H1 (cell line): ENCODE measurements at regions not wholly inside any gene's neighbourhood (a gene's known extent, or its start where the extent isn't known, plus 50 kb on each side); places are given as distances from the start of the nearest gene placed in this dataset.

Source experiments
- CTCF ChIA-PET: fragments of 300-600 bp; sonication (Branson Sonifier 250); formaldehyde crosslinking; loops from one replicate; lab custom pipeline; 2021; ENCODE audit not compliant: partially characterized antibody; lab: Charles Lee
- POLR2A ChIA-PET: fragments of 300-600 bp; sonication (Branson Sonifier 250); formaldehyde crosslinking; loops from one replicate; lab custom pipeline; 2021; ENCODE audit warnings: inconsistent platforms; ENCODE audit not compliant: partially characterized antibody; lab: Charles Lee
- DNase-seq, 2 experiments: peaks; one replicate each; pipeline versions ENCODE4 v3.0.0 to v3.0.0-alpha.2; 2010 to 2022; ENCODE audit warnings: low spot score in 2 of 2, low read depth in 1 of 2, mixed read lengths in 1 of 2
- FAIRE-seq: peaks from 2 replicates; lab custom pipeline; 2011; peaks lifted over from hg19 to GRCh38; lab: Jason Lieb, UNC
- H2AFZ ChIP-seq: 2 replicates; pipeline ENCODE4 v1.8.1; 2012; ENCODE audit warnings: low read length, inconsistent platforms
- H2AK5ac ChIP-seq: 2 replicates; pipeline ENCODE4 v1.6.1; 2013; ENCODE audit warnings: low read depth, low read length
- H2BK120ac ChIP-seq: replicated peaks from 2 replicates; pipeline ENCODE3; 2013; ENCODE audit warnings: low read depth, low read length, inconsistent platforms
- H2BK12ac ChIP-seq: 2 replicates; pipeline ENCODE4 v1.6.1; 2013; ENCODE audit warnings: low read depth, low read length
- H2BK15ac ChIP-seq: 2 replicates; pipeline ENCODE4 v1.6.1; 2013; ENCODE audit warnings: low read length
- H2BK20ac ChIP-seq: 2 replicates; pipeline ENCODE4 v1.6.1; 2013; ENCODE audit warnings: low read length
- H2BK5ac ChIP-seq: 2 replicates; pipeline ENCODE4 v1.6.1; 2013; ENCODE audit warnings: low read depth, low read length
- H3K14ac ChIP-seq: 2 replicates; pipeline ENCODE4 v1.6.1; 2013; ENCODE audit warnings: inconsistent platforms; ENCODE audit not compliant: insufficient read length
- H3K18ac ChIP-seq: 2 replicates; pipeline ENCODE4 v1.6.1; 2013; ENCODE audit warnings: low read length; ENCODE audit errors: extremely low read depth
- H3K23ac ChIP-seq: 2 replicates; pipeline ENCODE4 v1.6.1; 2013; ENCODE audit warnings: inconsistent platforms; ENCODE audit not compliant: insufficient read length
- H3K23me2 ChIP-seq: 2 replicates; pipeline ENCODE4 v1.6.1; 2013; ENCODE audit warnings: low read depth, low read length
- H3K27ac ChIP-seq: 2 replicates; pipeline ENCODE4 v1.6.1; 2011; ENCODE audit warnings: low read depth, low read length, inconsistent platforms
- H3K27me3 ChIP-seq, 4 experiments: replicated peaks in 1 of 4; 1 replicate in 1 of 4; 2 replicates in 3 of 4; pipeline versions ENCODE4 v1.6.1 to v1.8.1; 2011 to 2013; ENCODE audit warnings: low read length in 3 of 4, mild to moderate bottlenecking in 3 of 4, inconsistent platforms in 2 of 4, mixed read lengths in 2 of 4, moderate library complexity in 1 of 4; ENCODE audit not compliant: control insufficient read depth in 3 of 4, insufficient read depth in 3 of 4; ENCODE audit errors: extremely low read depth in 1 of 4
- H3K36me3 ChIP-seq, 4 experiments: 2 replicates each; pipeline versions ENCODE4 v1.6.1 to v1.8.1; 2011 to 2013; ENCODE audit warnings: mild to moderate bottlenecking in 4 of 4, low read length in 3 of 4, moderate library complexity in 2 of 4, control low read depth in 1 of 4, inconsistent platforms in 1 of 4; ENCODE audit not compliant: insufficient read depth in 4 of 4, control insufficient read depth in 2 of 4
- H3K4ac ChIP-seq: replicated peaks from 2 replicates; pipeline ENCODE3; 2013; ENCODE audit warnings: low read length, low read depth, mixed read lengths, inconsistent platforms; ENCODE audit not compliant: insufficient read length
- H3K4me1 ChIP-seq, 4 experiments: replicated peaks in 1 of 4; 1 replicate in 1 of 4; 2 replicates in 3 of 4; pipeline versions ENCODE4 v1.6.1 to v1.8.1; 2011 to 2013; ENCODE audit warnings: low read length in 3 of 4, inconsistent platforms in 2 of 4, mixed read lengths in 1 of 4; ENCODE audit not compliant: insufficient read depth in 4 of 4, control insufficient read depth in 3 of 4
- H3K4me2 ChIP-seq, 2 experiments: 2 replicates each; pipeline versions ENCODE4 v1.6.1 to v1.8.1; 2011 to 2013; ENCODE audit warnings: low read depth in 2 of 2, low read length in 2 of 2, control low read depth in 1 of 2, inconsistent platforms in 1 of 2, mild to moderate bottlenecking in 1 of 2; ENCODE audit not compliant: insufficient read depth in 1 of 2
- H3K4me3 ChIP-seq, 4 experiments: fragments of 200-600, 300-600 bp in 1 of 4; sonication (generic), shearing (Covaris generic), sonication (Bioruptor Twin) in 1 of 4; 2 replicates each; pipeline versions ENCODE4 v1.5.1 to v1.8.1; 2011 to 2016; ENCODE audit warnings: low read length in 4 of 4, low read depth in 3 of 4, control low read depth in 2 of 4, inconsistent platforms in 2 of 4, mild to moderate bottlenecking in 2 of 4, mixed read lengths in 1 of 4, moderate library complexity in 1 of 4; ENCODE audit not compliant: insufficient read depth in 2 of 4; ENCODE audit errors: extremely low read depth in 1 of 4
- H3K56ac ChIP-seq: replicated peaks from 2 replicates; pipeline ENCODE3; 2013; ENCODE audit warnings: low read depth, mild to moderate bottlenecking, mixed read lengths, low read length, inconsistent platforms; ENCODE audit not compliant: insufficient read length
- H3K79me1 ChIP-seq: 2 replicates; pipeline ENCODE4 v1.6.1; 2013; ENCODE audit warnings: low read depth, low read length, control low read depth
- H3K79me2 ChIP-seq, 2 experiments: 2 replicates each; pipeline versions ENCODE4 v1.6.1 to v1.8.1; 2012 to 2013; ENCODE audit warnings: low read length in 2 of 2, mild to moderate bottlenecking in 2 of 2, inconsistent platforms in 1 of 2; ENCODE audit not compliant: insufficient read depth in 2 of 2, control insufficient read depth in 1 of 2
- H3K9ac ChIP-seq, 4 experiments: replicated peaks in 1 of 4; 1 replicate in 1 of 4; 2 replicates in 3 of 4; pipeline versions ENCODE4 v1.6.1 to v1.8.1; 2011 to 2013; ENCODE audit warnings: low read depth in 3 of 4, low read length in 3 of 4, control low read depth in 2 of 4, mild to moderate bottlenecking in 2 of 4, moderate library complexity in 2 of 4, inconsistent platforms in 1 of 4; ENCODE audit errors: extremely low read depth in 1 of 4
- H3K9me3 ChIP-seq, 2 experiments: 2 replicates each; pipeline versions ENCODE4 v1.6.1 to v1.8.1; 2012 to 2013; ENCODE audit warnings: mild to moderate bottlenecking in 2 of 2, moderate library complexity in 2 of 2, control low read depth in 1 of 2, inconsistent platforms in 1 of 2, low read depth in 1 of 2, low read length in 1 of 2, mixed read lengths in 1 of 2; ENCODE audit not compliant: insufficient read depth in 2 of 2
- H4K20me1 ChIP-seq, 2 experiments: replicated peaks in 1 of 2; 2 replicates each; pipeline versions ENCODE3 to v1.8.1; 2011 to 2013; ENCODE audit warnings: inconsistent platforms in 2 of 2, low read length in 2 of 2, mild to moderate bottlenecking in 1 of 2; ENCODE audit not compliant: insufficient read depth in 2 of 2, control insufficient read depth in 1 of 2
- H4K5ac ChIP-seq: 2 replicates; pipeline ENCODE4 v1.6.1; 2013; ENCODE audit warnings: low read length, low read depth, mixed read lengths, inconsistent platforms; ENCODE audit not compliant: insufficient read length
- H4K8ac ChIP-seq: 2 replicates; pipeline ENCODE4 v1.8.0; 2013; ENCODE audit warnings: mild to moderate bottlenecking, moderate library complexity, low read length, inconsistent platforms; ENCODE audit not compliant: insufficient read depth; ENCODE audit errors: extremely low read depth
- H4K91ac ChIP-seq: replicated peaks from 2 replicates; pipeline ENCODE3; 2013; ENCODE audit warnings: low read length, mixed read lengths, inconsistent platforms; ENCODE audit not compliant: insufficient read length
- CTBP2 ChIP-seq: IDR thresholded peaks from 2 replicates; pipeline ENCODE4 v1.7.0; 2011; ENCODE audit warnings: borderline replicate concordance, mild to moderate bottlenecking, moderate library complexity, mixed read lengths, low read length; ENCODE audit not compliant: insufficient read depth, insufficient read length
- EP300 ChIP-seq, 2 experiments: IDR thresholded peaks; 1 replicate in 1 of 2; 2 replicates in 1 of 2; pipeline ENCODE4 v1.6.1; 2011 to 2012; ENCODE audit warnings: low read depth in 2 of 2, low read length in 2 of 2, mild to moderate bottlenecking in 2 of 2, borderline replicate concordance in 1 of 2, inconsistent platforms in 1 of 2, moderate library complexity in 1 of 2
- HDAC2 ChIP-seq, 2 experiments: fragments of 300-600 bp in 1 of 2; sonication (generic) in 1 of 2; IDR thresholded peaks; 2 replicates each; pipeline ENCODE4 v1.6.1; 2011 to 2012; ENCODE audit warnings: low read depth in 2 of 2, low read length in 2 of 2, mild to moderate bottlenecking in 2 of 2, moderate library complexity in 2 of 2, borderline replicate concordance in 1 of 2, inconsistent platforms in 1 of 2
- KDM1A ChIP-seq: fragments of 200-600, 300-600 bp; sonication (generic); IDR thresholded peaks from 2 replicates; pipeline ENCODE4 v1.7.1; 2016; ENCODE audit warnings: mild to moderate bottlenecking, low read length, borderline replicate concordance
- KDM4A ChIP-seq: IDR thresholded peaks from one replicate; pipeline ENCODE4 v1.7.1; 2012; ENCODE audit warnings: low read depth, mild to moderate bottlenecking, moderate library complexity, low read length, inconsistent platforms; ENCODE audit not compliant: severe bottlenecking
- MAFK ChIP-seq: IDR thresholded peaks from 2 replicates; pipeline ENCODE4 v1.6.1; 2012; ENCODE audit warnings: low read depth, mild to moderate bottlenecking, improper control_type of control experiment, low read length
- RBBP5 ChIP-seq: IDR thresholded peaks from 2 replicates; pipeline ENCODE4 v1.7.1; 2012; ENCODE audit warnings: low read depth, mild to moderate bottlenecking, inconsistent platforms, low read length, moderate library complexity, borderline replicate concordance
- RXRA ChIP-seq: IDR thresholded peaks from 2 replicates; pipeline ENCODE4 v1.6.1; 2011; ENCODE audit warnings: low read depth, mild to moderate bottlenecking, low read length, moderate library complexity; ENCODE audit not compliant: insufficient read depth
- SIN3A ChIP-seq, 2 experiments: IDR thresholded peaks in 1 of 2; conservative IDR thresholded peaks in 1 of 2; 2 replicates each; pipeline ENCODE4 v1.6.1; 2011 to 2012; ENCODE audit warnings: low read length in 2 of 2, improper control_type of control experiment in 1 of 2, low read depth in 1 of 2, mild to moderate bottlenecking in 1 of 2
- SP2 ChIP-seq: IDR thresholded peaks from 2 replicates; pipeline ENCODE4 v1.6.1; 2012; ENCODE audit warnings: mild to moderate bottlenecking, low read length, inconsistent platforms
- WGBS, 2 experiments: shearing (Covaris generic) in 1 of 2; methylation state at CpG; one replicate each; pipeline versions ENCODE4 v1.1.6 to v1.1.7; 2013 to 2015; ENCODE audit warnings: low lambda C conversion rate in 2 of 2, mixed read lengths in 2 of 2, inconsistent platforms in 1 of 2, low coverage in 1 of 2, missing lambda C conversion rate in 1 of 2; ENCODE audit not compliant: insufficient replicate concordance in 2 of 2, insufficient coverage in 1 of 2, insufficient read length in 1 of 2; ENCODE audit errors: extremely low coverage in 1 of 2, missing lambda C conversion rate in 1 of 2; 5-methylcytosine and 5-hydroxymethylcytosine counted together
- TF ChIP-seq, protein P1 (sequence below): IDR thresholded peaks from 2 replicates; pipeline ENCODE4 v1.6.1; 2011; ENCODE audit warnings: low read length, improper control_type of control experiment
- TF ChIP-seq, protein P2 (sequence below): IDR thresholded peaks from 2 replicates; pipeline ENCODE4 v1.6.1; 2011; ENCODE audit warnings: low read depth, mild to moderate bottlenecking, low read length; ENCODE audit not compliant: insufficient read depth

DNA sequence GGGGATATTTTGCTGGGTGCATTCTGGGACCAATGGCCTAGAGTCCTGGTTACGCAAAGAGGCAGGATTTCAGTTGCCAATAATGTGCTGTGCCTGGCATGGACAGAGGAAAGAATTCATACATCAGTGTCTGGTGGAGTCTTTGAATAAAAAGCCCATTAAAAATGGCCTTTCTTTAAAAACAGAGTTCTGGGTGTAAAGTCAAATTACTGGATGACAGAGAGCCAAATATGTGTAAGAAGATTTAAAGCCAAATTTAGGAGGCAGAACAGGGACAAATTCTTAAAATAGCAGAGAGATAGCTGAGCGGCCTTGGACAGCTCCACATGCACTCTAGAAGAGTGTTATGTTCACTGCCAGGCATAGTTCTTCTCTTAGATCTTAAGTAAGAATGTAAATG lies 60.8 kb upstream of the MEOX2 start:
- Histone ChIP-seq H3K56ac (no peak overlapping the region), H3K79me1 (no peaks in the 10 kb centered on the region), H3K4me3 (no peak overlapping the region), H4K91ac (no peak overlapping the region), H3K27me3 (no peaks in the 10 kb centered on the region), H3K27ac (no peak overlapping the region), H3K79me2 (no peaks in the 10 kb centered on the region), H2BK15ac (no peak overlapping the region), H3K23ac (no peak overlapping the region), H2AK5ac (no peak overlapping the region), H2BK12ac (no peak overlapping the region), H2BK120ac (no peak overlapping the region), H2BK20ac (no peak overlapping the region), H4K5ac (no peak overlapping the region), H3K14ac (no peak overlapping the region), H2AFZ (no peak overlapping the region), H3K4me2 (no peak overlapping the region), H4K20me1 (no peaks in the 10 kb centered on the region), H3K18ac (no peak overlapping the region), H3K9me3 (no peaks in the 10 kb centered on the region), H4K8ac (no peak overlapping the region), H3K9ac (no peak overlapping the region), H3K36me3 (no peaks in the 10 kb centered on the region), H3K4ac (no peak overlapping the region), H2BK5ac (no peak overlapping the region), H3K23me2 (no peaks in the 10 kb centered on the region), H3K4me1 (no peaks in the 10 kb centered on the region)
- POLR2A ChIA-PET: no interaction called here
- DNase-seq: no peak
- no peak for FAIRE-seq
- CTCF ChIA-PET: interaction anchor here (1.3 kb wide), 1 partner anchor 9 kb away, joined by 3 read pairs; no protein-coding TSS in a partner anchor
- 89% methylated on average over 2 of the region's 2 CpGs; no CpG with 5 or more reads in 1 of the 2 experiments for WGBS, 2 experiments
- TF ChIP-seq RXRA (no peak), SIN3A (conservative IDR thresholded peaks at IDR 0.05 in 1 of 2, IDR thresholded peaks at IDR 0.05 in 1 of 2; ENCODE audit: low read depth in 1 of 2, low read length in 2 of 2) (no peak), SP2 (no peak), EP300 (IDR thresholded peaks at IDR 0.05; ENCODE audit: borderline replicate concordance in 1 of 2, low read depth in 2 of 2, low read length in 2 of 2) (no peak), HDAC2 (IDR thresholded peaks at IDR 0.05; ENCODE audit: borderline replicate concordance in 1 of 2, low read depth in 2 of 2, low read length in 2 of 2) (no peak), MAFK (no peak), KDM1A (no peak), KDM4A (no peak), CTBP2 (no peak), RBBP5 (no peak)
- TF ChIP-seq, protein P1, sequence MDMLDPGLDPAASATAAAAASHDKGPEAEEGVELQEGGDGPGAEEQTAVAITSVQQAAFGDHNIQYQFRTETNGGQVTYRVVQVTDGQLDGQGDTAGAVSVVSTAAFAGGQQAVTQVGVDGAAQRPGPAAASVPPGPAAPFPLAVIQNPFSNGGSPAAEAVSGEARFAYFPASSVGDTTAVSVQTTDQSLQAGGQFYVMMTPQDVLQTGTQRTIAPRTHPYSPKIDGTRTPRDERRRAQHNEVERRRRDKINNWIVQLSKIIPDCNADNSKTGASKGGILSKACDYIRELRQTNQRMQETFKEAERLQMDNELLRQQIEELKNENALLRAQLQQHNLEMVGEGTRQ: no peak
- TF ChIP-seq, protein P2, sequence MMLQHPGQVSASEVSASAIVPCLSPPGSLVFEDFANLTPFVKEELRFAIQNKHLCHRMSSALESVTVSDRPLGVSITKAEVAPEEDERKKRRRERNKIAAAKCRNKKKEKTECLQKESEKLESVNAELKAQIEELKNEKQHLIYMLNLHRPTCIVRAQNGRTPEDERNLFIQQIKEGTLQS: no peak
